ENCODE measurements at regions not wholly inside any gene's neighbourhood (a gene's known extent, or its start where the extent isn't known, plus 50 kb on each side); places are given as distances from the start of the nearest gene placed in this dataset.

GRCh38 chr2:123916531-123916930 is 108.6 kb upstream of the CNTNAP5 start:
- TF ChIP-seq CTCF (IDR thresholded peaks at IDR 0.05) (no peak), POLR2A (IDR thresholded peaks at IDR 0.05) (no peak)

All from esophagus squamous epithelium (tissue), 4 donors.